ENCODE measurements at regions not wholly inside any gene's neighbourhood (a gene's known extent, or its start where the extent isn't known, plus 50 kb on each side); places are given as distances from the start of the nearest gene placed in this dataset.

- TF ChIP-seq, protein P1, sequence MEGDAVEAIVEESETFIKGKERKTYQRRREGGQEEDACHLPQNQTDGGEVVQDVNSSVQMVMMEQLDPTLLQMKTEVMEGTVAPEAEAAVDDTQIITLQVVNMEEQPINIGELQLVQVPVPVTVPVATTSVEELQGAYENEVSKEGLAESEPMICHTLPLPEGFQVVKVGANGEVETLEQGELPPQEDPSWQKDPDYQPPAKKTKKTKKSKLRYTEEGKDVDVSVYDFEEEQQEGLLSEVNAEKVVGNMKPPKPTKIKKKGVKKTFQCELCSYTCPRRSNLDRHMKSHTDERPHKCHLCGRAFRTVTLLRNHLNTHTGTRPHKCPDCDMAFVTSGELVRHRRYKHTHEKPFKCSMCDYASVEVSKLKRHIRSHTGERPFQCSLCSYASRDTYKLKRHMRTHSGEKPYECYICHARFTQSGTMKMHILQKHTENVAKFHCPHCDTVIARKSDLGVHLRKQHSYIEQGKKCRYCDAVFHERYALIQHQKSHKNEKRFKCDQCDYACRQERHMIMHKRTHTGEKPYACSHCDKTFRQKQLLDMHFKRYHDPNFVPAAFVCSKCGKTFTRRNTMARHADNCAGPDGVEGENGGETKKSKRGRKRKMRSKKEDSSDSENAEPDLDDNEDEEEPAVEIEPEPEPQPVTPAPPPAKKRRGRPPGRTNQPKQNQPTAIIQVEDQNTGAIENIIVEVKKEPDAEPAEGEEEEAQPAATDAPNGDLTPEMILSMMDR (IDR thresholded peaks at IDR 0.05) = no peak
- TF ChIP-seq SIN3A (IDR thresholded peaks at IDR 0.05; ENCODE audit: borderline replicate concordance, insufficient read depth, low read depth, low read length) = no peak
Observed at GRCh38 chr2:64731746-64732145, 78.0 kb upstream of the SERTAD2 start.
